Liver (tissue), 8 donors: ENCODE measurements at regions not wholly inside any gene's neighbourhood (a gene's known extent, or its start where the extent isn't known, plus 50 kb on each side); places are given as distances from the start of the nearest gene placed in this dataset.

ENCODE experiments used
- DNase-seq: peaks from one replicate; pipeline ENCODE4 v3.0.0-alpha.2; 2017; ENCODE audit warnings: low spot score
- H3K27ac ChIP-seq, 2 donors: one replicate each; pipeline ENCODE4 v1.7.0; 2013; ENCODE audit warnings: inconsistent platforms in 2 of 2, low read length in 2 of 2, control low read depth in 1 of 2, low read depth in 1 of 2, mild to moderate bottlenecking in 1 of 2
- H3K27me3 ChIP-seq, 4 donors: one replicate each; pipeline versions ENCODE4 v1.6.1 to v1.7.0; 2013; ENCODE audit warnings: low read length in 3 of 4, inconsistent platforms in 1 of 4, mild to moderate bottlenecking in 1 of 4, moderate library complexity in 1 of 4; ENCODE audit not compliant: control insufficient read depth in 4 of 4, insufficient read depth in 4 of 4
- H3K36me3 ChIP-seq, 4 donors: one replicate each; pipeline versions ENCODE4 v1.6.1 to v1.7.0; 2013; ENCODE audit warnings: low read length in 3 of 4, mild to moderate bottlenecking in 3 of 4, low read depth in 1 of 4, moderate library complexity in 1 of 4; ENCODE audit not compliant: control insufficient read depth in 4 of 4, insufficient read depth in 3 of 4
- H3K4me1 ChIP-seq, 4 donors: one replicate each; pipeline versions ENCODE4 v1.6.1 to v1.7.0; 2013; ENCODE audit warnings: low read length in 3 of 4, mild to moderate bottlenecking in 3 of 4, moderate library complexity in 1 of 4; ENCODE audit not compliant: control insufficient read depth in 4 of 4, insufficient read depth in 4 of 4
- H3K4me3 ChIP-seq, 3 donors: one replicate each; pipeline versions ENCODE4 v1.6.1 to v1.7.0; 2013; ENCODE audit warnings: low read length in 3 of 3, control low read depth in 1 of 3, low read depth in 1 of 3, mild to moderate bottlenecking in 1 of 3
- H3K9ac ChIP-seq, 2 donors: one replicate each; pipeline ENCODE4 v1.7.0; 2013; ENCODE audit warnings: low read length in 2 of 2, mild to moderate bottlenecking in 2 of 2, moderate library complexity in 2 of 2, control low read depth in 1 of 2, low read depth in 1 of 2
- H3K9me3 ChIP-seq, 4 donors: one replicate each; pipeline versions ENCODE4 v1.6.1 to v1.7.0; 2013; ENCODE audit warnings: low read length in 3 of 4; ENCODE audit not compliant: control insufficient read depth in 4 of 4
- EGR1 ChIP-seq, 2 donors: IDR thresholded peaks; 2 replicates each; pipeline ENCODE4 v1.6.1; 2016 to 2018; ENCODE audit warnings: antibody characterized with exemption in 2 of 2, low read depth in 2 of 2
- FOXA1 ChIP-seq: IDR thresholded peaks from 2 replicates; pipeline ENCODE4 v1.6.1; 2016; ENCODE audit warnings: antibody characterized with exemption
- FOXA2 ChIP-seq: IDR thresholded peaks from 2 replicates; pipeline ENCODE4 v1.6.1; 2016; ENCODE audit warnings: antibody characterized with exemption
- GABPA ChIP-seq, 2 donors: IDR thresholded peaks in 1 of 2; conservative IDR thresholded peaks in 1 of 2; 2 replicates each; pipeline ENCODE4 v1.6.1; 2016; ENCODE audit warnings: antibody characterized with exemption in 2 of 2, mild to moderate bottlenecking in 1 of 2, moderate library complexity in 1 of 2
- HNF4A ChIP-seq, 2 donors: conservative IDR thresholded peaks; 2 replicates each; pipeline ENCODE4 v1.6.1; 2016; ENCODE audit warnings: antibody characterized with exemption in 2 of 2, mild to moderate bottlenecking in 2 of 2
- HNF4G ChIP-seq: IDR thresholded peaks from 2 replicates; pipeline ENCODE4 v1.6.1; 2016; ENCODE audit warnings: antibody characterized with exemption
- JUND ChIP-seq, 2 donors: IDR thresholded peaks; 2 replicates each; pipeline ENCODE4 v1.6.1; 2016; ENCODE audit warnings: antibody characterized with exemption in 2 of 2
- MAX ChIP-seq: IDR thresholded peaks from 2 replicates; pipeline ENCODE4 v1.6.1; 2016; ENCODE audit warnings: antibody characterized with exemption
- NR2F2 ChIP-seq: IDR thresholded peaks from 2 replicates; pipeline ENCODE4 v1.6.1; 2016; ENCODE audit warnings: antibody characterized with exemption
- RAD21 ChIP-seq, 2 donors: IDR thresholded peaks; 2 replicates each; pipeline ENCODE4 v1.6.1; 2016; ENCODE audit warnings: antibody characterized with exemption in 2 of 2, mild to moderate bottlenecking in 2 of 2
- RXRA ChIP-seq, 2 donors: IDR thresholded peaks; 2 replicates each; pipeline ENCODE4 v1.6.1; 2017 to 2018; ENCODE audit warnings: antibody characterized with exemption in 2 of 2, mild to moderate bottlenecking in 1 of 2
- SP1 ChIP-seq: IDR thresholded peaks from 2 replicates; pipeline ENCODE4 v1.6.1; 2018; ENCODE audit warnings: antibody characterized with exemption, mild to moderate bottlenecking
- TAF1 ChIP-seq: conservative IDR thresholded peaks from 2 replicates; pipeline ENCODE4 v1.6.1; 2016; ENCODE audit warnings: antibody characterized with exemption, mild to moderate bottlenecking
- YY1 ChIP-seq: IDR thresholded peaks from 2 replicates; pipeline ENCODE4 v1.6.1; 2016; ENCODE audit warnings: antibody characterized with exemption, mild to moderate bottlenecking
- ZBTB33 ChIP-seq: IDR thresholded peaks from 2 replicates; pipeline ENCODE4 v1.6.1; 2016; ENCODE audit warnings: antibody characterized with exemption
- WGBS: extraction: QIAGEN DNeasy Blood & Tissue Kit; methylation state at CpG from one replicate; pipeline ENCODE4 v1.1.7; 2013; 5-methylcytosine and 5-hydroxymethylcytosine counted together
- TF ChIP-seq, protein P1 (sequence below): IDR thresholded peaks from 2 replicates; pipeline ENCODE4 v1.6.1; 2016; ENCODE audit warnings: antibody characterized with exemption, mild to moderate bottlenecking
- TF ChIP-seq, protein P2 (sequence below): fragments of 150-350 bp; IDR thresholded peaks from 2 replicates; pipeline ENCODE4 v1.5.1; 2017; ENCODE audit warnings: improper control_type of control experiment, low read depth, low read length; ENCODE audit not compliant: missing input control
- donor health status: healthy.
- donor health status: healthy.
- donor health status: healthy.
- donor health status: healthy.
- donor health status: healthy.

- no peak overlapping the region for H3K4me3 ChIP-seq
- H3K27me3 ChIP-seq = peaks cover 0 to 2% (median 0%) of the 10 kb centered on the region in 4 donors
- no peak overlapping the region for H3K27ac ChIP-seq
- no peak for DNase-seq
- no peak overlapping the region for H3K9ac ChIP-seq
- H3K9me3 ChIP-seq = no peaks in the 10 kb centered on the region
- H3K36me3 ChIP-seq = no peaks in the 10 kb centered on the region
- no peaks in the 10 kb centered on the region for H3K4me1 ChIP-seq
- TF ChIP-seq JUND (IDR thresholded peaks at IDR 0.05) = no peak
- TF ChIP-seq EGR1 (IDR thresholded peaks at IDR 0.05; ENCODE audit: low read depth in 2 of 2) = no peak
- no peak for TF ChIP-seq HNF4A (conservative IDR thresholded peaks at IDR 0.05)
- TF ChIP-seq RAD21 (IDR thresholded peaks at IDR 0.05) = no peak
- TF ChIP-seq ZBTB33 = no peak
- TF ChIP-seq, protein P1, sequence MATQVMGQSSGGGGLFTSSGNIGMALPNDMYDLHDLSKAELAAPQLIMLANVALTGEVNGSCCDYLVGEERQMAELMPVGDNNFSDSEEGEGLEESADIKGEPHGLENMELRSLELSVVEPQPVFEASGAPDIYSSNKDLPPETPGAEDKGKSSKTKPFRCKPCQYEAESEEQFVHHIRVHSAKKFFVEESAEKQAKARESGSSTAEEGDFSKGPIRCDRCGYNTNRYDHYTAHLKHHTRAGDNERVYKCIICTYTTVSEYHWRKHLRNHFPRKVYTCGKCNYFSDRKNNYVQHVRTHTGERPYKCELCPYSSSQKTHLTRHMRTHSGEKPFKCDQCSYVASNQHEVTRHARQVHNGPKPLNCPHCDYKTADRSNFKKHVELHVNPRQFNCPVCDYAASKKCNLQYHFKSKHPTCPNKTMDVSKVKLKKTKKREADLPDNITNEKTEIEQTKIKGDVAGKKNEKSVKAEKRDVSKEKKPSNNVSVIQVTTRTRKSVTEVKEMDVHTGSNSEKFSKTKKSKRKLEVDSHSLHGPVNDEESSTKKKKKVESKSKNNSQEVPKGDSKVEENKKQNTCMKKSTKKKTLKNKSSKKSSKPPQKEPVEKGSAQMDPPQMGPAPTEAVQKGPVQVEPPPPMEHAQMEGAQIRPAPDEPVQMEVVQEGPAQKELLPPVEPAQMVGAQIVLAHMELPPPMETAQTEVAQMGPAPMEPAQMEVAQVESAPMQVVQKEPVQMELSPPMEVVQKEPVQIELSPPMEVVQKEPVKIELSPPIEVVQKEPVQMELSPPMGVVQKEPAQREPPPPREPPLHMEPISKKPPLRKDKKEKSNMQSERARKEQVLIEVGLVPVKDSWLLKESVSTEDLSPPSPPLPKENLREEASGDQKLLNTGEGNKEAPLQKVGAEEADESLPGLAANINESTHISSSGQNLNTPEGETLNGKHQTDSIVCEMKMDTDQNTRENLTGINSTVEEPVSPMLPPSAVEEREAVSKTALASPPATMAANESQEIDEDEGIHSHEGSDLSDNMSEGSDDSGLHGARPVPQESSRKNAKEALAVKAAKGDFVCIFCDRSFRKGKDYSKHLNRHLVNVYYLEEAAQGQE = no peak
- TF ChIP-seq YY1 = no peak
- TF ChIP-seq GABPA (IDR thresholded peaks at IDR 0.05 in 1 of 2, conservative IDR thresholded peaks at IDR 0.05 in 1 of 2) = no peak
- 77% methylated on average over 9 of the region's 9 CpGs for WGBS
Measured at GRCh38 chr17:73986641-73987177, 216.8 kb upstream of the RPL38 start.

DNA sequence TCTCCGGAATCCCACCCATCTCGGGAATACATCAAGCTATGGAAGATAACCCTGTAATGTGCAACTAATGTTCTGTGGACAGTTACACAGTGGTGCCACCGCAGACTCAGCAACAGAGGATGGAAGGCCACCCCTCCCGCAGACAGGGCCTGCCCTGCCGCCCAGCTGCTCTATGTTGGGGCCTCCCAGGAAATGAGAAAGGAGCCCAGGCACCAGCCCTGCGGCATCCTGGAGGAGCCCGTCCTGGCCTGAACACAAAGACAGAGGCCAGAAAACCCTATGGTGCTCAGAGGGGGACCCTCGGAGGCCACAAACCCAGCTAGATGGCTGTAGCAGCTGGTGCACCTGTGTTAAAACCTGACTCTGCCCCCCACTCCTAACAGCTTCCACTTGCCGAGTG is 216.1 kb upstream of the RPL38 start:
- Histone ChIP-seq H3K9me3 (no peaks in the 10 kb centered on the region), H3K36me3 (no peaks in the 10 kb centered on the region), H3K9ac (no peak overlapping the region), H3K4me3 (no peak overlapping the region), H3K27me3 (peaks cover 0 to 2% (median 0%) of the 10 kb centered on the region in 4 donors), H3K4me1 (no peaks in the 10 kb centered on the region), H3K27ac (no peak overlapping the region)
- TF ChIP-seq, protein P2, sequence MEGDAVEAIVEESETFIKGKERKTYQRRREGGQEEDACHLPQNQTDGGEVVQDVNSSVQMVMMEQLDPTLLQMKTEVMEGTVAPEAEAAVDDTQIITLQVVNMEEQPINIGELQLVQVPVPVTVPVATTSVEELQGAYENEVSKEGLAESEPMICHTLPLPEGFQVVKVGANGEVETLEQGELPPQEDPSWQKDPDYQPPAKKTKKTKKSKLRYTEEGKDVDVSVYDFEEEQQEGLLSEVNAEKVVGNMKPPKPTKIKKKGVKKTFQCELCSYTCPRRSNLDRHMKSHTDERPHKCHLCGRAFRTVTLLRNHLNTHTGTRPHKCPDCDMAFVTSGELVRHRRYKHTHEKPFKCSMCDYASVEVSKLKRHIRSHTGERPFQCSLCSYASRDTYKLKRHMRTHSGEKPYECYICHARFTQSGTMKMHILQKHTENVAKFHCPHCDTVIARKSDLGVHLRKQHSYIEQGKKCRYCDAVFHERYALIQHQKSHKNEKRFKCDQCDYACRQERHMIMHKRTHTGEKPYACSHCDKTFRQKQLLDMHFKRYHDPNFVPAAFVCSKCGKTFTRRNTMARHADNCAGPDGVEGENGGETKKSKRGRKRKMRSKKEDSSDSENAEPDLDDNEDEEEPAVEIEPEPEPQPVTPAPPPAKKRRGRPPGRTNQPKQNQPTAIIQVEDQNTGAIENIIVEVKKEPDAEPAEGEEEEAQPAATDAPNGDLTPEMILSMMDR = no peak
- TF ChIP-seq MAX (no peak), RAD21 (IDR thresholded peaks at IDR 0.05) (no peak), NR2F2 (no peak), HNF4A (conservative IDR thresholded peaks at IDR 0.05) (no peak), JUND (IDR thresholded peaks at IDR 0.05) (no peak), HNF4G (no peak), EGR1 (IDR thresholded peaks at IDR 0.05; ENCODE audit: low read depth in 2 of 2) (no peak), GABPA (IDR thresholded peaks at IDR 0.05 in 1 of 2, conservative IDR thresholded peaks at IDR 0.05 in 1 of 2) (no peak), RXRA (IDR thresholded peaks at IDR 0.05) (no peak), FOXA2 (no peak), ZBTB33 (no peak), SP1 (no peak), FOXA1 (no peak), TAF1 (no peak), YY1 (no peak)
- no peak for DNase-seq
- whole genome bisulfite sequencing = 86% methylated on average over 9 of the region's 9 CpGs
